ENCODE measurements at regions not wholly inside any gene's neighbourhood (a gene's known extent, or its start where the extent isn't known, plus 50 kb on each side); places are given as distances from the start of the nearest gene placed in this dataset.

DNA sequence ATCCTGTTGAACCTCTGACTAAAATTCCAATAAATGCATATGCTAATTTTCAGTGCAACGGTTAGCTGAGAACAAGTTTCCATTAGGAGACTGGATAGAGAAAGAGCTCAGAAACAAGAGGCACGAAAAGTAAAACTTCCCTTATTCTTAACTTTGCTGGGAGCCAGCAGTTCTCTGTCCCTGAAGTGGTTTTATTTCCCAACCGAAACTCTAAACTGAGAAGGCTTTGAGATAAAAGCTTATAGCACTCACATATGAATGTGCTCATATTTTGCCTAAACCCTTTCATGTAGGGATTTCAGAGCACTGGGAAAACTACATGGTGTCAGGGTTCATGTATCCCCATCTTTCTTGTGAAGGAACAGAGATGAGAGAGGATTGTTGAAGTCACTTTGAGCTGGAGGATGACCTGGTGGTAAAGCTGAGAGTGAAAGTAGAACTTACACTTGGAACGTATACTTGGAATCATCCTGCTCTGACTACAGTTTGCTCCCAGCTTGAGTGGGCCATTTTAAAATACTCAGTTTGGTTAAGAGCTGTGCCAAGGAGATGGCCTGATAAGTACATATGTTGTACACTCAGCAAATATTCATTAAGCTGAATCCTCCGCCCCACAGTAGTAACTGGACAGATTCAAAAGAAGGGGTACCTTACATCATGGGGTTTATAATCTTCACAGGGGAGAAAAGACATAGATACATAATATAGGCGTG lies 324.2 kb upstream of the CNR1 start:
- TF ChIP-seq, protein P1, sequence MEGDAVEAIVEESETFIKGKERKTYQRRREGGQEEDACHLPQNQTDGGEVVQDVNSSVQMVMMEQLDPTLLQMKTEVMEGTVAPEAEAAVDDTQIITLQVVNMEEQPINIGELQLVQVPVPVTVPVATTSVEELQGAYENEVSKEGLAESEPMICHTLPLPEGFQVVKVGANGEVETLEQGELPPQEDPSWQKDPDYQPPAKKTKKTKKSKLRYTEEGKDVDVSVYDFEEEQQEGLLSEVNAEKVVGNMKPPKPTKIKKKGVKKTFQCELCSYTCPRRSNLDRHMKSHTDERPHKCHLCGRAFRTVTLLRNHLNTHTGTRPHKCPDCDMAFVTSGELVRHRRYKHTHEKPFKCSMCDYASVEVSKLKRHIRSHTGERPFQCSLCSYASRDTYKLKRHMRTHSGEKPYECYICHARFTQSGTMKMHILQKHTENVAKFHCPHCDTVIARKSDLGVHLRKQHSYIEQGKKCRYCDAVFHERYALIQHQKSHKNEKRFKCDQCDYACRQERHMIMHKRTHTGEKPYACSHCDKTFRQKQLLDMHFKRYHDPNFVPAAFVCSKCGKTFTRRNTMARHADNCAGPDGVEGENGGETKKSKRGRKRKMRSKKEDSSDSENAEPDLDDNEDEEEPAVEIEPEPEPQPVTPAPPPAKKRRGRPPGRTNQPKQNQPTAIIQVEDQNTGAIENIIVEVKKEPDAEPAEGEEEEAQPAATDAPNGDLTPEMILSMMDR (IDR thresholded peaks at IDR 0.05; ENCODE audit: low read depth, low read length, poor library complexity, severe bottlenecking): no peak
- TF ChIP-seq EZH2phosphoT487 (IDR thresholded peaks at IDR 0.05; ENCODE audit: borderline replicate concordance, low read length): no peak

All from DOHH2 (cell line).